ENCODE measurements at regions not wholly inside any gene's neighbourhood (a gene's known extent, or its start where the extent isn't known, plus 50 kb on each side); places are given as distances from the start of the nearest gene placed in this dataset.
"Not testable (repeated sequence)": the region's sequence is repeated elsewhere in the genome, so short reads cannot be mapped to it uniquely, and the experiment has no call there.

GRCh38 chr5:72760259-72760658 is 56.2 kb upstream of the TNPO1 start:
- no peak for DNase-seq

GRCh38 chr5:72752909-72753308 is 63.6 kb upstream of the TNPO1 start:
- DNase-seq = no peak

GRCh38 chr5:72749362-72749997 is 67.0 kb upstream of the TNPO1 start:
- DNase-seq = no peak

- DNase-seq = no peak
These were observed 68.6 kb upstream of the TNPO1 start for GRCh38 chr5:72747826-72748225.

- DNase-seq = no peak
These were observed 69.7 kb upstream of the TNPO1 start for GRCh38 chr5:72746736-72747135.

- no peak for DNase-seq
These were observed 72.3 kb upstream of the TNPO1 start for GRCh38 chr5:72744136-72744535.

- DNase-seq = no peak
These were observed 74.7 kb upstream of the TNPO1 start for GRCh38 chr5:72741805-72742204.

- no peak for DNase-seq
These were observed 82.7 kb upstream of the TNPO1 start for GRCh38 chr5:72733810-72734209.

GRCh38 chr5:72723581-72723980 is 92.9 kb upstream of the TNPO1 start:
- no peak for DNase-seq

GRCh38 chr5:72722792-72723452 is 93.5 kb upstream of the TNPO1 start:
- no peak for DNase-seq

- DNase-seq = no peak
These were observed 94.6 kb upstream of the TNPO1 start for GRCh38 chr5:72721844-72722243.

- DNase-seq = no peak
These were observed 96.3 kb upstream of the TNPO1 start for GRCh38 chr5:72720205-72720604.

- no peak for DNase-seq
These were observed 105.1 kb upstream of the TNPO1 start for GRCh38 chr5:72711351-72711750.

GRCh38 chr5:72709341-72709740 is 107.1 kb upstream of the TNPO1 start:
- no peak for DNase-seq

- no peak for DNase-seq
These were observed 111.3 kb upstream of the TNPO1 start for GRCh38 chr5:72705178-72705577.

GRCh38 chr5:72703876-72704275 is 112.6 kb upstream of the TNPO1 start:
- no peak for DNase-seq

- no peak for DNase-seq
These were observed 113.5 kb upstream of the TNPO1 start for GRCh38 chr5:72702881-72703434.

GRCh38 chr5:72702105-72702504 is 114.4 kb upstream of the TNPO1 start:
- not testable (repeated sequence) for DNase-seq

- DNase-seq = no peak
These were observed 118.0 kb upstream of the TNPO1 start for GRCh38 chr5:72698481-72698880.

- no peak for DNase-seq
These were observed 118.8 kb upstream of the TNPO1 start for GRCh38 chr5:72697622-72698021.

- DNase-seq = no peak
These were observed 120.8 kb upstream of the TNPO1 start for GRCh38 chr5:72695659-72696058.

GRCh38 chr5:72694856-72695255 is 121.6 kb upstream of the TNPO1 start:
- no peak for DNase-seq

- DNase-seq = no peak
These were observed 122.8 kb upstream of the TNPO1 start for GRCh38 chr5:72693546-72694205.
